ENCODE measurements at regions not wholly inside any gene's neighbourhood (a gene's known extent, or its start where the extent isn't known, plus 50 kb on each side); places are given as distances from the start of the nearest gene placed in this dataset.

DNA sequence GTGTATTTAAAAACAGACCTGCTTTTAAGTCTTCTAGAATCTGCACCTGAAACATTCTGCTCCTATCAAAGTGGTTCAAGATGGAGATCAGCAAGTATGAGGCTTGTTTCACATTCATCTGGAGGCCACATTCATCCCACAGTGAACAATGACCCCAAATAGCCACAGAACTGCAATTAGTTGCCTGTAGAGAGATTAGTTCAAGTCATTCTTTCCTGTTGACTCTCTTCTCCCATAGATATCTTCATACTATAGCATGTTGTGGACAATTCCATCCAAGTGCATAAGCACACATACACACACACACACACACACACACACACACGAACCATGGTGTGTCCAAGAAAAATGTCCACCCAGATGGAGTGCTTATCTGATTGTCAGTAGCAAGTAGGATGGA is 101.7 kb upstream of the FGGY start:
- TF ChIP-seq RAD21 (IDR thresholded peaks at IDR 0.05; ENCODE audit: low read depth), result no peak
- TF ChIP-seq EP300 (IDR thresholded peaks at IDR 0.05; ENCODE audit: borderline replicate concordance), result no peak
- no peak for TF ChIP-seq REST (IDR thresholded peaks at IDR 0.05; ENCODE audit: low read depth)
- TF ChIP-seq YY1 (IDR thresholded peaks at IDR 0.05; ENCODE audit: low read depth), result no peak
- no peak for TF ChIP-seq MAX (IDR thresholded peaks at IDR 0.05)
- no peak for TF ChIP-seq TAF1 (IDR thresholded peaks at IDR 0.05; ENCODE audit: low read depth)
- TF ChIP-seq CEBPB (IDR thresholded peaks at IDR 0.05), result no peak
- TF ChIP-seq EGR1 (IDR thresholded peaks at IDR 0.05), result no peak
- TF ChIP-seq TEAD4 (IDR thresholded peaks at IDR 0.05), result no peak
- TF ChIP-seq NFIC (IDR thresholded peaks at IDR 0.05), result no peak
- TF ChIP-seq, protein P1, sequence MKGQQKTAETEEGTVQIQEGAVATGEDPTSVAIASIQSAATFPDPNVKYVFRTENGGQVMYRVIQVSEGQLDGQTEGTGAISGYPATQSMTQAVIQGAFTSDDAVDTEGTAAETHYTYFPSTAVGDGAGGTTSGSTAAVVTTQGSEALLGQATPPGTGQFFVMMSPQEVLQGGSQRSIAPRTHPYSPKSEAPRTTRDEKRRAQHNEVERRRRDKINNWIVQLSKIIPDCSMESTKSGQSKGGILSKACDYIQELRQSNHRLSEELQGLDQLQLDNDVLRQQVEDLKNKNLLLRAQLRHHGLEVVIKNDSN (IDR thresholded peaks at IDR 0.05), result no peak
- TF ChIP-seq ZBTB7A (IDR thresholded peaks at IDR 0.05; ENCODE audit: low read depth), result no peak

All from Ishikawa (cell line).